CD1c-positive myeloid dendritic cell (primary cell): ENCODE measurements at regions not wholly inside any gene's neighbourhood (a gene's known extent, or its start where the extent isn't known, plus 50 kb on each side); places are given as distances from the start of the nearest gene placed in this dataset.
"Not testable (repeated sequence)": the region's sequence is repeated elsewhere in the genome, so short reads cannot be mapped to it uniquely, and the experiment has no call there.

Experiments used
- DNase-seq: peaks from one replicate; pipeline ENCODE4 v3.0.0-alpha.2; 2016; ENCODE audit errors: extremely low spot score

DNA sequence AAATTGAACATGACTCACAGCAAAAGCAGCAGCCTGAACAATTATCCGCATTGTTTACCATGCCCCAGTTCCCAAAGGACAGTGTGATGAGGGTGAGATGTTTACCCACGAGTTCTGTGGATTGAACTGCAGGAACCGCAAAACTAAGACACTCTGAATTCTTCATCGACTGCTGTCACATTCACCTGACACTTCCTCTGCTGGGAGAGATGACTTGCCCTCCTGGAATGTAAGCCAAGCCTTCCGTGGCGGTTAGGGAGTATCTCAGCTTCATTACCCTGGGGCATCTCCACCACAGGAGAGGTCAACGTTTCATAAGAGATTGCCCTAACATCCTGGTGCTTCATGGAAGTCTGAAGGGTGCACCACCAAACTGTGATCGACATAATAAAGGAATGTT is 374.6 kb upstream of the ADARB2 start:
- no peak for DNase-seq

DNA sequence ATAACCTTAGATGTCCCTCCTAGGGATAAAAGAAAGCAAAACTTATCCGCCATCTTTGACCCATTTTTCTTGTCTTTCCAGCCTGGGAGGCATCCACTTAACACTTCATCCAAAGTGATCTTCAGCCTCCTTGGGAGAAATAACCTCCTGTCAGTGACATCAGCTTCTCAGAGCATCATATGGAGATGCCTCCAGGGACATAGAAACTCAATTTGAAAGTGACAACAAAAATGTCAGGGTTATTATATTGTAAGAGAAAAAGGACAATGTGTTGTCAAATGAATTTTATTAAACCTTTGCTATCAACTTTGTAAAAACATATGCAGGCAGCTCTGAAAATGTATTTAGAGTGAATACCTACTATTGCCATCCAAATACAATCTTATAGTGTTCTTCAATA is 371.2 kb upstream of the ADARB2 start:
- no peak for DNase-seq

DNA sequence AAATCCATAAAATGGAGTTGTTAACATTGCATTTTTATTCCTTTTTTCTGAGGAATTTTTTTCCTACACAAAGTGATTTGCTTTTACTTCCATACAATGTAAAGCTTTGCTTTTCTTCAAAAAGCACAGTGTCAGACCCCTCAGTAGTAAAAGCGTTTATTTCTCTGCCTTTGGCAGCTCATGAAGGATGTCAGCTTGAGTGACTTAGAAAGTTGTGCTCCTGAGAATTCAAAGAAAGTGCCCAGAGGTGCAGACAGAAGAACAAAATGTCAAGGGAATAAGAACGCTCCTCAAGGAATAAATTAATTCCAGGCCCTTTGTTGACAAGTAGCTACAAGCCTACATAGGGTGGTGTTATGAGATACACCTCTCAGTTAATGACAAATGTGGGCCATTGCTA is 369.3 kb upstream of the ADARB2 start:
- DNase-seq: no peak

DNA sequence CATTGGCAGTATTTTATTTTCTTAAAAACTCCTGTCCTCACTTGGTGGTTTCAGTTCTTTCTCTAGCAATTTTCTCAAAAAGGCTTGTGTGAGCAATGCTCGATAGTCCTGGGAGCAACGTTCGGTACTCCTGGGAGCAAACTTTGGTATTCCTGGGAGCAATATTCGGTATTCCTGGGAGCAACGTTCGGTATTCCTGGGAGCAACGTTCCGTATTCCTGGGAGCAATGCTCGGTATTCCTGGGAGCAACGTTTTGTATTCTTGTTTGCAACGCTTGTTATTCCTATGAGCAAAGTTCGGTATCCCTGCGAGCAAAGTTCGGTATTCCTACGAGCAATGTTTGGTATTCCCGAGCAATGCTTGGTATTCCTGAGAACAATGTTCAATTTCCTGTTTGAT is 362.0 kb upstream of the ADARB2 start:
- no peak for DNase-seq

DNA sequence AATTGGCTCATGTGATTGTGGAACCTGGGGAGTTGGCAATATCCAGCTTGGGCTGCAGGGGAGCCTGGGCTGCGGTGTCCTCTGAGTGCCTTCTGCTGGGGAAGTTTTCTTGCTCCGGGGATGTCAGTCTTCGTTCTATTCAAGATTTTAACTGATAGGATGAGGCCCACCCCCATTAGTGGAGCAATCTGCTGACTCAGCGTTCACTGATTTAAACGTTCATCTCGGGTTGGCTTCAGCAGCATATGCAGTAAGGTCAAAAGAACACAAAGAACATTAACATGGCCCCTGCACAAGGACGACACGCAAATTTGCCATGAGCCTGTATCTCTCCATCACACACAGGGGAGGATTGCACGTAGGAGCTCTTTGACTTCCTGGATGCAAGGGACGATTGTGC is 360.6 kb upstream of the ADARB2 start:
- DNase-seq: no peak

DNA sequence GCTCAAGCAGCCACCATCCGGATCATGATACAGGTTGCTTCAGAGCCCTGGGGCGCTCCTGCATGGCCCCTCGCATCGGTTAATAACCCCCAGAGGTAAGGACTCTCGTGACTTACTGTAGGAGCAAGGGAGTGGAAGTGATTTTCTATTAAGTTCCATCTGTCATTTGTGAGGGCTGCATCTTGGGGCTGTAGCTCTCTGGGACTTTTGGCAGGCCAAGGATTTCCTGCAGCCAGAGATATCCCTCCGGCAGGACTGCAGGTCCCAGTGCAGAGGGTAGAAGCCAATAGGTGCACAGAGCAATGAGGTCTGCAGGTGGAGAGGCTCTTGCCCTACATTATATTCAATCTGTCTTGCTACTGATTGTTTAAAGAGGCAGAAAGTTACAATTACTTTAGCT is 356.8 kb upstream of the ADARB2 start:
- no peak for DNase-seq

DNA sequence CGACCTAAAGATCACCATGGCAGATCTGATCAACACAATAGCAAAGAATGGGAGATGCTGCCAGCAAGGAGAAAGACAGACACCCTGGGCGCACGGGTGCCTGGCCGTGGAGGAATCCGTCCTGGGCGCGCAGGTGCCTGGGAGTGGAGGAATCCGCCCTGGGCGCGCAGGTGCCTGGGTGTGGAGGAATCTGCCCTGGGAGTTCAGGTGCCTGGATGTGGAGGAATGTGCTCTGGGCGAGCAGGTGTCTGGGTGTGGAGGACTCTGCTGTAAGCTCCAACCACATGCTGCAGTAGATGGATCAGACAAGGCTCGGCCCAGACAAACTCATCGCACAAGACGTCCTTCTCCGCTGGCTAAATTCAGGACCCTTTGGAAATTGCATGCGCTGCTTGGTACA is 346.3 kb upstream of the ADARB2 start:
- no peak for DNase-seq

DNA sequence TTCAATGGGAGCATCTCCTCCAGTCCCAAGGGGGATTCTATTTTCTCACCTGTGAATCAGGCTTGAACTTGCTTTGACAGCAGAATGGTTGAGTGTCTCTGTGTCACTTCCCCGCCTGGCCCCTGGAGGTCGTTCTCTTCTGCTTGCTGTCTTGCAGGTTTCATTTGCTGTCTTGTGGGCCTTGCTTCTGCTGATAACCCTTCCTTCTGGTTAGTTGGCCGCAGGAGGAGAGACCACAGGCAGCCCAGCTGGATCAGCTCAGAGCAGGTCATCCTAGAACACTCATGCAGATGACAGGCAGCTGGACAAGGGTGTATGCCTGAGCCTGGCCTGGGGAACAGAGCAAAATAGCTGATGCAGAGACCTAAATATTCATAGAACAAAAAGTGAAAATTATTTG is 344.2 kb upstream of the ADARB2 start:
- DNase-seq: no peak

DNA sequence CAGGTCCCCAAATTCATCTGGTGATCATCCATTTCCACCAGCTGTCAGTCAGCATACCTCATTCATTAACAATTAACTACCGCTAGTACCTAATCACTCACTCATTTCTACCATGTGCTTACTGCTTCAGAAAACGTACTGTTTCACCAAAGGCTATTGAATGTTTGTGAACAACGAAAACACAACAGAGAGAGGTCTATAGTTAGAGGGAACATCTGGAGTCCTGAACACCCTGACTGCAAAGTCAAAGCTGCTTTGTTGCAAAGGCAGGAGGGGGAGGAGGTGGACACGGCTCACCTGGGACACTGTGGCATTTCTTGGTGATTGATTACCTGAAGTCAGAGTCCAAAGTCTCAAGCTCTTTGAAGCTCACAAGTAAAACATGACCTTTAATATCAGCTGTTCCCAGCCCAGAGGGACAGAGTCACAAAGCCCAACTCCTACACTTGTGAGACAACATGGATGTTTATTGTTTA is 342.3 kb upstream of the ADARB2 start:
- no peak for DNase-seq

DNA sequence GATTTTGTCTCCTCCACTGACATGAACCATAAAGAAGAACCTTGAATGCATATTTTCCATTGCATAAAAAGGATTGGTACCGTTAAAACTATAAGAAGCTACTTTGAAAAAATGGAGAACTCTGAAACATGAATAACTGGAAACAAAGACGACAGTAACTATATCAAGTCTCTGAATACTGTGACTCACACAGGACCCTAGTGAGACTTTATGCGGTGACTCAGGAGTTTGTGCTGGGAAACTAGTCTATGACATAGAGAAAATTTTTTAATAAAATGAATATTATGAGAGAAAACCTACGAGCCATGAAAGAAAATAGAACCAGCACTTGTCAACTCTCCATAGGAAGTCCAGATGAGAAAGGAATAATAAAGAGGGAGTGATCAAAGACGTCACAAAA is 339.9 kb upstream of the ADARB2 start:
- no peak for DNase-seq

DNA sequence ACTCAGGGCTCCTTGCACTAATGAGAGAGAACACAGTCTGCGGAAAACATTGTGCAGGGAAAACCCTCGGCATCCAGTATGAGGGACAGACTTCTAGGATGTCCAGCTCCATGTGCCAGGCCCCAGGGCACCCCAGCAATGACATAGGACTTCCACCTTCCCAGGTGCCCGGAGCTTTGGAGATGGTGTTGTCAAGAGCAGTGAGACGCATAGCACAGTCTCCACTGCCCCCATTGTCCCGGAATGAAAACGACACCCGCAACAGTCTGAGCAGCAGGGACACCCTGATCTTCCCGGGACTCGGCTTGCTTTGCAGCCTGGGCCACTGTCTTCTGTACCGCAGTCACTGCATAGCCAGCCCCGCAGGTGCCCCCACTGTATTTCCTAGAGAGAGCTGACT is 339.2 kb upstream of the ADARB2 start:
- no peak for DNase-seq

DNA sequence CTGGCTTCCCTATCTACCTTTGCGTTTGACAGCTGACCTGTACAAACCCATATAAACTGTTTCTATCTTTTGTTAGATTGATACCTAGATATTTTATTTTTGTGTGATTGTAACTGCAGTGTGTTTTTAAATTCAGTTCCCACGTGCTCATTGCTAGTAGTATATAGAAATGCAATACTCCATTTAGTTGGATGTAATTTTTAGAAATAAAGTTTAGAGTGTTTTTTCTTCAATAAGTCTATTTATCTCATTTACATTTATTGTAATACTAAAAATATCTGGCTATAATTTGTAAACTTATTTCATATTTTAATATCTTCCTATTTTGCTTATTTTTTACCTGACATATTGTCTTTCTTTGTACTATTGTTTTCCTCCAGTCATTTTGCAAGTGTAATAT is 329.7 kb upstream of the ADARB2 start:
- DNase-seq: no peak

DNA sequence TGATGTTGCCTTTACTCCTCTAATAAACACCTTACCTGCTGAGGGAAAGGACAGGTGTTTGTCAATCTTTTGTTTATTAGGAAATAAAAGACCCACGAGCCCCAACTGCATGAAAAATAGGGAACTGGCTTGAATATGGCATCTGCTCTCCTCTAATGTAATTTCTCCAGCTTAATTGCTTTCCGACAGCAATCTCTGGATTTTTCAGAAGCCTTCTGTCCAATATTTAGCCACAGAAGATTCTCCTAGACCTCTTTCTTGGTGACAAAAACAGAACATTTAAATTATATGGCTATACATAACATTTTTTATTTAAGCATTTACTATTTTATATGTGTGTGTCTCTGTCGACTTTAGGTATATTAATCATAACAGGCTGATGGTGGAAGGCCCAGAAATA is 317.4 kb upstream of the ADARB2 start:
- DNase-seq: no peak

DNA sequence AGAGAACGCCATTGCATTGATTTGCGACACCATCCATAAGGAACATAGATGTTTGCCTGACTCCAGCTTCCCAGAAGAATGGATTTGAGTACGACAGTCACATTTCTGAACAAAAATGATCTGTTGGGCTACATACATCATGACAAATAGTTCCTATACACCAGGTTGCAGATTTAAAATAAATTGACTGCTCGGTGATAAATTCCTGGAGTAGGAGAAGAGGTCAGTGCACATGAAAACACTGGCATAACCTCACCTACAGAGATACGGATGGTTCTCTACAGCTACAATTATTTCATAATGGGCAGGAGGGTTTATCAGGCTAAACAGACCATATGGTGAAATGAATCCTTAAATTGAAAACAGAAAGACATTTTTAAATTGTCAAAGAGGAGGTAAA is 316.5 kb upstream of the ADARB2 start:
- no peak for DNase-seq

DNA sequence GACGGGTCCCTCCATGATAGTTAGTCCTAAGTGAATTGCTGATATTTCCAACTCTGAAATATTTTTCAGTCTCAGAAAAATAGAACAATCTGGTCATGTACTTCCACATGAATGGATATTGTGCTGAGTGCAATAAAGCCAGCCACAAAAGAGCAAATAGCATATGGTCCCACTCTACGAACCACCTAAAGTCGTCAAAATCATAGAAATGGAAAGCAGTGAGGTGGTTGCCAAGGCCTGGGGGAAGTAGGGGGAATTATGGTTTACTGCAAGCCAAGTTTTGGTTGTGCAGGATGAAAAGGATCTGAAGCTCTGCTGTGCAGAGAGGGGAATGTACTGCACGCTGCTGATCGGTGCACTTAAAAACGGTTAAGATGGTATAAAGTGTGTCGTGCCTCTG is 313.8 kb upstream of the ADARB2 start:
- no peak for DNase-seq

DNA sequence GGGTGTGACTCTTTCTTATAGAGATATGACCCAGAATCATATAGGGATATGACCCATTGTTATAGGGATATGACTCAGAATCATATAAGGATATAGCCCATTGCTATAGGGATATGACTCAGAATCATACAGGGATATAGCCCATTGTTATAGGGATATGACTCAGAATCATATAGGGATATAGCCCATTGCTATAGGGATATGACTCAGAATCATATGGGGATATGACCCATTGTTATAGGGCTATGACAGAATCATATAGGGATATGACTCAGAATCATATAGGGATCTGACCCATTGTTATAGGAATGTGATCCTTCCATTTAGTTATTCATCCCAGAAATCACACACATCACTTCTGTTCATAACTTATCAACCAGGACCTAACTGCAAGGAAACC is 312.2 kb upstream of the ADARB2 start:
- DNase-seq: peak; percentile 5

DNA sequence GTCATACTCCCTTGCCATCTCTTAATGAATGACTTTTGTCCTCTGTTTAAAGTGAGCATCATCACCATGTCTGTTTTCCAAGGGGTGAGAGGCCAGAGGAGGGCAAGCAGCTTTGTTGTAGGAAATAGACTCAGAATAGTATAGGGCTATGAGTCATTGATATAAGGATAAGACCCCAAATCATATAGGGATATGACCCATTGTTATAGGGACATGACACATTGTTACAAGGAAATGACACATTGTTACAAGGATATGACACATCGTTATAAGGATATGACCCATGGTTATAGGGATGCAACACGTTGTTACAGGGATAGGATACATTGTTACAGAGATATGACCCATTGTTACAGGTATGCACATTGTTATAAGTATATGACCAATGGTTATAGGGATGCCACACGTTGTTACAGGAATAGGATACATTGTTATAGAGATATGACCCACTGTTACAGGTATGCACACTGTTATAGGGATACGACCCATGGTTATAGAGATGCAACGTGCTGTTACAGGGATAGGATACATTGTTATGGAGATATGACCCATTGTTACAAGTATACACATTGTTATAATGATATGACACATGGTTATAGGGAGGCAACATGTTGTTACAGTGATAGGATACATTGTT is 311.1 kb upstream of the ADARB2 start:
- no peak for DNase-seq

DNA sequence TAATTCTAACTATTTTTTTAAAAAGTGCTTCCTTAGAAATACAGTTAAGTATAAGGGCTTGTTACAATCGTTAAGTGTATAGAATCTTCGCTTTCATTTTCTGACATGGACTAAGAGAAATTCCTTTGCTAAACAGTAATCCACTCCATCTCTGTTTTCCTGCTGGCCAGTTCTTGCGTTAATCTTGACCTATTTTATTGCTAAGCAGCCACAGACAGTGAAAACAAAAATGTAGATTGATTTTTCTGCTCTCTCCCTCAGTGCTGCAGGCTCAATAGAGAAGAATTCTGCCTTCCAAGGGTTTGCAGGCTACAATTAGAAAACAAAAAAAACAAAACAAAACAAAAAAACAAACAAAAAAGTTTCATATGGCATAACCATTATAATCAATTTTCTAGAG is 310.4 kb upstream of the ADARB2 start:
- no peak for DNase-seq

DNA sequence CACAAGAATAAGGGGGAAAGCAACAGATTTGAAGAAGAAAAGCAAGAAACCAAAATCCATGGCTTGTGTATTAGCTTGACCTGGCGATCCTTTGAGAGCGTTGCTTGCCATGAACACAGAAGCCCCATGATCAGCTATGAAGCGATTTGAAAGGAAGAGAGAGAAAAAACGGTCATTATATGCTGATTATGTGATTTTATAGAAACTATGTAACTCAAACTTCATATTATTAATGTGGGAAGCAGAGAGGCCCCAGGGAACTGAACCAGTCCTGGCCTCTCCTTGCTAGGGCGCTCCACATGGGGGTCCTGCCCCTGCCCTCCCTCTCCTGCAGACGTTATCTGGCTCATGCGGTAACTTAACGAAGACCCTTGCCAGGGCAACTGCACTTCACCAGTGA is 306.1 kb upstream of the ADARB2 start:
- DNase-seq: no peak

DNA sequence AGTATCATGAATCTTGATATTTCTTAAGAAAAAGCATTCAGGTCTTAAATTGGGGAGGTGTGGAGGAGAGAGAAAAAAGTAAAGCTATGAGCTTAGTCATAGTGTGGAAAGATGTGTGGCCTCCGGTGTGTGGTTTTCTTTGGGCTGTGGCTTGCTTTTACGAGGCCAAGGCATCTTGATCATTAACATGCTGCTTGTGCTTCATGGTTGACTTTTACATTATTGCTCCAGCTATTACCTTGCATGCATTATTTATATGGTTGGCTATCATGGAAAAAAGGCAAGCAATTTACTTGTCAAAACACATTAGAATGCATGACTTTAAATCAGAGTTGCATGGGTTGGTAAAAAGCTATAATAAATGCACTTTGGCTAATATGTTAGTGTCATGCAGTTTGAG is 300.7 kb upstream of the ADARB2 start:
- no peak for DNase-seq

DNA sequence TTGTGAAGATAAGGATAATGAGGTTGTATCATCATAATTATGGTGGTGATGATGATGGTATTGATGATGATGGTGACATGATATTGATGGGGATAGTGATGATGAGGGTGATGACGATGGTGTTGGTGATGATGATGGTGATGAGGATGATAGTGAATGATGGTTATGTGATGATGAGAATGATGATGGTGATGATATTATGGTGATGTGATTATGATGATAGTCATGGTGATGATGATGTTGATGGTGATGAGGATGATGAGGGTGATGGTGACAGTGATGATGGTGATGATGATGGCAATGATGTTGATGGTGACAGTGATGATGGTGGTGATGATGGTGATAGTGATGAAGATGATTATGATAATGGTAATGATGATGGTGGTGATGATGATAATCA is 299.9 kb upstream of the ADARB2 start:
- DNase-seq: no peak

DNA sequence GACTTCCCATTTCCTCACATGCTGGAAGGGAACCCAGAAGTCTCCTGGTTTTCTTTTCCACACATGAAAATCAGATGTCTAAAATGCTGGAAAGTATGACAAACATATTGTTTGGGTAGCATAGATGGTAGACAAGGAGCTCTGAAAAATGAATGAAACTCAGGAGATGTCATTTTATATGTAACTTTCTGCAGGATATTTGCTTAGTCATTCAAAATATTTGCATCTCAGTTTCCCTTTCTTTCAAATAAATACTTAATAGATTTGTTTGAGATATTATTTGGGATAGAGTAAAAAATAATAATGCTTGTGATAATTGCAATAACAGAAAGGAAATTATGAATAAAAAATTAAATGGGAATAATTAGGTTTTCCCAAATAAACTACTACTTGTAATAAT is 298.9 kb upstream of the ADARB2 start:
- no peak for DNase-seq

DNA sequence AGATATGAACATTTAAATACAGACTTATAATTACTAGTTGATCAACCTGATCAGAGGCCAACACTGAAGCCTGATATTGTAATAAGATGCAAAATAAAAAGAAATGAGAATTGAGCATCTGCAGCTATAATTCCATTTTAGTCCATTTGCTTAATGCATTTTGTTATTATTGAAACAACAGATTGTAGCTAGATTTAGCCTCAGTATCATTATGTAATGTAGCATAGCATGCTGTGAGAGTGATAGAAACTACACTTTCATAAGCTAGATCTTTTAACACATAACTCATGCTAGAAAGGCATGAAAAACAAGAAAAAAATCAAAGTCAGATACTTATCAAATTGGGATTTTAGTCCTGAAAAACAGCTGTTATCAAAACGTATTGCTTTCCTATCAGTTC is 292.7 kb upstream of the ADARB2 start:
- no peak for DNase-seq

DNA sequence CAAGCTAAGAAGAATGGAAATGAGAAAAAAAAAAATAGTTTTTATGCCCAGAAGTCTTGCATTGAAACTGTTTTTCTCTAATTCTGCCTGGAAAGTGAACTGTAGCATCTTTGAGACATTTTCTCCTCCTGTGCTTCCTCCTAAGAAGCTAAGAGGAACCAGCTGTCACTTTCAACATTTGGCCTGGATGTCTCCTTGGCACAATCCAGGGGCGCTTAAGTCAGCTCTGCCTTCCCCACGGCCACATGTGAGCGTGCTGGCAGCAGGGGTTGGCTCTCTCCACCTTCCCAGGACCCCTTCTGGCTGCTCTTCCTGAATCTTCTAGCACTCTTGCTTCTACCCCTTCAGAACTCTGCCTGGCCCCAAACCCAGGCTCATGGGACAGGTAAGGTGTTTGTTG is 289.6 kb upstream of the ADARB2 start:
- DNase-seq: peak; percentile 13

DNA sequence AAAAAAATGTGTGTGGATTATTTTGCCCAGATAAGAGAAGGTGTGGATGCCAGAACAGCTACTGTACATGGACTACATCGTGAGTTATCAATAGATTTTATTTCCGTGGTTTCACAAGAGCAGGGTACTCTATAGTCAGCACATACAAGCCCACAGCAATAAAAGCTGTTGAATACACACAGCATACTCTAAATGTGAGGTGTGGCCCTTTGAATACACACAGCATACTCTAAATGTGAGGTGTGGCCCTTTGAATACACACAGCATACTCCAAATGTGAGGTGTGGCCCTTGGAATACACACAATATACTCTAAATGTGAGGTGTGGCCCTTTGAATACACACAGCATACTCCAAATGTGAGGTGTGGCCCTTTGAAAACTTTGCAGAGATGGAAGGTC is 287.4 kb upstream of the ADARB2 start:
- not testable (repeated sequence) for DNase-seq
